Endometrium (tissue), 2 donors: ENCODE measurements at regions not wholly inside any gene's neighbourhood (a gene's known extent, or its start where the extent isn't known, plus 50 kb on each side); places are given as distances from the start of the nearest gene placed in this dataset.
A peak's percentile ranks its signal among the peaks of the same experiment; 100 is the strongest.

Source experiments
- FAIRE-seq: peaks from 2 replicates; lab custom pipeline; 2012; peaks lifted over from hg19 to GRCh38; lab: Jason Lieb, UNC
- donor health status: control.
- donor health status: control.

GRCh38 chr4:59243038-59243437 is 1957.1 kb upstream of the ADGRL3 start:
- no peak for FAIRE-seq

DNA sequence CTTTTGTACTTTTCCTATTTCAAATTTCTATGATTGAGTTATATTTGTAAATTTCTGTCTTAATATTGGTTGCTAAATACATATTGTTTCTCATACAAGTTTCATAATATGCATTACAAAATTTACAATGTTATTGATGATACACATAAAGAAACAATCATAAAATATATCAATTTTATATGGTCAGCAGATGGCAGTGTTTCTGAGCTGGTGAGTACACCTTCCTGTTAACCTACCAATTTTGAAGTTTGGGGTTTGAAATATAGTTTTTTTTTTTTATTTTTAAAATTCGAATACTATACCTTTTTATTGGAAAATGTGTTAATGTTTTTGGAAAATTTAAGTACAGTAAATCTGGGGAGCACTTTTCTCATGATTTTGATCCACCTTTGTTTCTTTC is 1953.1 kb upstream of the ADGRL3 start:
- peak; percentile 89 for FAIRE-seq

DNA sequence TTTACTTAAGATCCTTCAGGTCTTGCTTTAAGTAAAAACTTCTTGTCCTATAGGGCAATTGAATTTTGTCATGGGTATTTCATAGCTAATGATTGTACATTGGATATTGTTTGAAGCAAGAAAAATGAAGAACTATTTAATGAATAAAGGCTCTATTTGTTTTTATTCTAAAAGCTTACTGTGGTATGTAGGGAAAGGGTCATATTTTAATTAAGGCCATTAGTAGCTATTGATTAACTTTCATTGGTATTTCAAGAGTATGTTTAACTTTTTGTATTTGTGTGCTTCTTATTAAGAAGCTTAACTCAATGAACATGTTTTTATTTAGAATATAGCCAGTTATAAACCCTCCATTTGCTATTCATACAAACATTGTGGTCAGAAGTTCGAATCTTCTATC is 1951.8 kb upstream of the ADGRL3 start:
- FAIRE-seq: no peak

DNA sequence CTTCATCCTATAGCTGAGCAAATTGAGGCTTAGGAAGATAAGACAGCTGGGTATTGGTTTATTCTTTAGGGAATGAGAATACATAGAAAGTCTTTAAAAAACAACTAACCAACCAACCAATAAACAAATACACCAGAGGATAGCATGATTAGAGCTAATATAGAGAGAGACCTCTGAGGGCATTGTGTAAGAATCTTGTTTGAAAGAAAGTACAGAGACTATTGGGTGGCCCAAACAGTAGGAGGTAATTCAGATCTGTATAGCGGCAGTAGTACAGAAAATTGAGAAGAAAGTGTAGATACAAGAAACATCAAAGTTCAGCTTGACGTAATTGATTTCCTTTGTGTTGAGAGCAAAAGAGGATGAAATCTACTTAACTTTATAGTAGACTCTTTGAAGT is 1951.0 kb upstream of the ADGRL3 start:
- FAIRE-seq: no peak

GRCh38 chr4:59258002-59258401 is 1942.1 kb upstream of the ADGRL3 start:
- FAIRE-seq: no peak

- FAIRE-seq: no peak
Measured at GRCh38 chr4:59307609-59308008, 1892.5 kb upstream of the ADGRL3 start.

- FAIRE-seq: no peak
Measured at GRCh38 chr4:59314637-59315036, 1885.5 kb upstream of the ADGRL3 start.

DNA sequence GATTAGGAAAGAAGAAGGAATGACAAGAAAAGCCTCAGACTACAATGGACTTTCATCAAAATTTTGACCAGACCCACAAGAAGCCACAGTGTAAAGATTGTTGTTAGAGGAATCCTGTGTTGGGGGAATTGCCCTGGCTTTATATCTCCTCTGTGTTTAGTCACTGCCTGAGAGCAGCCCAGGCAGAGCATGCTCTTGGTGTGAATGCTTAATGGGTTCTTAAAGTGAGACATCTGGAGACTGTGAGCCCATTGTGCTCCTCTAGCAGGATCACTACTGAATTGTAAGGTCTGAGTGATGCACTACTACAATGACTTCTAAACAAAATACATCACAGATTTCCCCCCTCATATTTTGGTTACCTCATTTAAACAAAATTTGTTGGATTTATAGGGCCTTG is 1860.5 kb upstream of the ADGRL3 start:
- FAIRE-seq: no peak

GRCh38 chr4:59341506-59341905 is 1858.6 kb upstream of the ADGRL3 start:
- FAIRE-seq: no peak

DNA sequence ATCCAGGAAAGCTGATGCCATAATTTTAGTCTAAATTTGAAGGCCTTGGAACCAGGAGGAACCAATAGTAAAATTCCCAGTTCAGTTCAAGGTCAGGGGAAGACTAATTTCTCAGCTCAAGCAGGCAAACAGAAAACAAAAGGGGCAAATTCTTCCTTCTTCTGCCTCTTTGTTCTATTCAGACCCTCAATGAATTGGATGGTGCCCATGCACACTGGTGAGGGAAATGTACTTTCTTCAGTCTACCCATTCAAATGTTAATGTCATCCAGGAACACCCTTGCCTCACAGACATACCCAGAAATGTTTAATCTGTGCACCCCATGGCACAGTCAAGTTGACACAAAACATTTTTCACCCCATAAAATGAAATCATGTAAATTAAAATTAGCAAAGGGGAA is 1851.2 kb upstream of the ADGRL3 start:
- no peak for FAIRE-seq

DNA sequence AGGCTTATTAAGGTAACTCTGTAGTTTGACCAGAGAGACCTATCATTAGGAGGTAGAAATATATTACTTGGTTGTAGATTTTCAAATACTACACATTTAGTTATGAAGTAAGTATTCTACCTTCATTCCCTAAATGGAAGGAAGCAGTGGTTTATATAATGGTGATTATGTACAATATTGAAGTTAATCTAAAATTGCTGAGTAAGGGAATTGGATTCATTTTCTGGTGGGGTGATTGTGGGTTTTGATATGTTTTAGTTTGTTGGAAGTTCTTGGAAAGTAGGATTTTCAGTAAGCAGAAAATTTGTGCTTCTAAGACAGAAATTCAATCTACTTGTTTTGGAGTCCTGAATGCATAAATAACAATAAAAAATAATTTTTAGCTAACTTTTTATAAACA is 1830.9 kb upstream of the ADGRL3 start:
- no peak for FAIRE-seq

DNA sequence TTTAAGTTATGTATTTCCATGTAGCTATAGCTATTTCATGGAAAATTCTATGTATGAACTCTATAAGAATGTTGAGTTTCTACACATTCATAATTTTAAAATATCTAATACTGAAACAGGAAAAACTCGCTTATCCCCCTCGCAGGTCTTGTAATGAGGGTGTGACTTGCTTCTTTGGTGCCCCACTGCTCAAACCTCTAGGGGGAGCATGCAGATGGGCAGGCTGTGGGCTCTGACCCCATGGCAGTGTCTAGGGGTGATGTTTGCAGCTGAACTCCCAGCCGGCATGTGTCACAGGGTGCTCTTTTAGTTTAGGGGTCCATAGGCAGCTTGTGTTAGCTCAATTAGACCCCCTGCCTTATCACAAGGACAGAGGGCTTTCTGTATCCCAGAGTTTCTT is 1825.7 kb upstream of the ADGRL3 start:
- FAIRE-seq: no peak

DNA sequence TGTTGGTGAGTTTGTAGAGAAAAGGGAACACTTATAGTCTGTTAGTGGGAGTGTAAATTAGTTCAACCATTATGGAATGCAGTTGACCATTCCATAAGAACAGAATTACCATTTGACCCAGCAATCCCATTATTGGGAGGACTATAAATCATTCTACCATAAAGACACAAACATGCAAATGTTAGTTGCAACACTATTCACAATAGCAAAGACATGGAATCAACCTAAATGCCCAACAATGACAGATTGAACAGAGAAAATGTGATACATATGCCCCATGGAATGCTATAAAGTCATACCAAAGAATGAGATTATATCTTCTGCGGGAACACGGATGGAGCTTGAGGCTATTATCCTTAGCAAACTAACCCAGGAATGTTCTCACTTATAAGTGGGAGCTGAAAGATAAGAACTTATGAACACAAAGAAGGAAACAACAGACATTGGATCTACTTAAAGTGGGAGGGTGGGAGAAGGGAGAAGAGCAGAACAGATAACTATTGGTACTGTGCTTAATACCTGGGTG is 1819.2 kb upstream of the ADGRL3 start:
- no peak for FAIRE-seq

DNA sequence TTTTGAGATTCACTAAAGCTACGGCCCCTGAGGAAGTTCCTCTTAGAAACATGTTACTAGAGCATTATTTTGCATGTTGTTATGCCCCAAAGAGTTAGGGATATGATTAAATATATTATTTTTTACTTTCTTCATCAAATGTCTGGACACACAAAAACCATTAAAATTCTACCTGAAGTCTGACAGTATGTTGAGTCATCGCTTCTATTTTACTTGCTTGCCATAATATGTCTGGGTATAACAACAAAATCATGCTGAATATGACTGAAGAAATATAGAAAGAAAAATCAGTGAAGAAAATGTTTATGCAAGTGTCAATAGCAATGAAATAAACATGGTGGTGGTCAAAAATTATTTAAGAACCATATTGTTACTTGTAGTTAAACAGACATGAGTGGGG is 1818.5 kb upstream of the ADGRL3 start:
- FAIRE-seq: no peak

DNA sequence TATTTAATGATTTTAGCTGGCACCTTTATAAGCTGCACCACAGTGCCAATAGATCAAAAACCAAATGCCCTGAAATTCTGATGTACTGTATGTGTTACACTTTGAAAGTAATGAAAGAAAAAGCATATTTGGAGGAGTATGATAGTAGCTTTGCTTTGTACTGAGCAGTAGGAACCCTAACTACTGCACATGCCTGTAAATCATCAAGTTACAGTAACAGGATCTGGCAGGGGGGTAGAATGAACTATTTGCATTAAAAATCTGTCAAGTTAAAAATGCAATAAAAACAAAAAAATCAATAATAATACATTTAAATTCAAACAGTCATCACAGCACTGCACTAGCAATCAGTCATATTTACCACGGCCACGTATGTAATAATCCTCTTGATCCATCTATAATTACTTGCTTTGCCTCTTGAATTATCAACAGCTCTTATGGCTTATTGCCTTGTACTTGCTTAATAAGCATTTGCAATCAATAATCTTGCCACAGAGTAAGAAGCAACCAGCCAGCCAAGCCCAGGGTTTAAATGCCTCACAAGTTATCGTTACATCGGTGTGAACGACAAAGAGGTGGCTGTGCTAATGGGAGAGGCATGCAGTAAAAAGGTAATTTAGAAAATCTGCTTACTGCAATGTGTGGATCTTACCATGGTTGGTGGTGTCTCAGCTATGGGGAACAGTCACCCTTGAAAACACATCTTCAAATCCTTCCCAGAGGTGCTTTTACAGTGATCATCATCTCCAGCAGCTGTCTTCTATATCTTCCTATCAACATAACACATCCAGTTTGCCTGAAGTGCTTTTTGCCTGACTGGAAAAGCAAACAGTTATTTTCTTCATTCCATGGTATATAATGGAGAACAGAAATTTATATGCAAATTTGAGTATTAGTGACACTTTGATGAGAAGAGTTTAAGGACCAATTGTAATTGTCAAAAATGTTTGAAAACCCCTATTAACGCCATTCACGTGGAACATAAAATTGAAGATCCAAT is 1812.1 kb upstream of the ADGRL3 start:
- no peak for FAIRE-seq

DNA sequence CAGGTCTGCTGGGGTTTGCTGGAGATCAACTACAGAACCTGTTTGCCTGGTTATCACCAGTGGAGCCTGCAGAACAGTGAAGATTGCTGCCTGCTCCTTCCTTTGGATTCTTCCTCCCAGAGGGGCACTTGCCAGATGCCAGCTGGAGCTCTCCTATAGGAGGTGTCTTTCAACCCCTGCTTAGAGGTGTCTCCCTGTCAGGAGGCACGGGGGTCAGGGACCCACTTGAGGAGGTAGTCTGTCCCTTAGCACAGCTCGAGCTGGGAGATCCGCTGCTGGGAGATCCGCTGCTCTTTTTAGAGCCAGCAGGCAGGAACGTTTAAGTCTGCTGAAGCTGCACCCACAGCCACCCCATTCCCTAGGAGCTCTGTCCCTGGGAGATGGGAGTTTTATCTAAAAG is 1806.3 kb upstream of the ADGRL3 start:
- no peak for FAIRE-seq

DNA sequence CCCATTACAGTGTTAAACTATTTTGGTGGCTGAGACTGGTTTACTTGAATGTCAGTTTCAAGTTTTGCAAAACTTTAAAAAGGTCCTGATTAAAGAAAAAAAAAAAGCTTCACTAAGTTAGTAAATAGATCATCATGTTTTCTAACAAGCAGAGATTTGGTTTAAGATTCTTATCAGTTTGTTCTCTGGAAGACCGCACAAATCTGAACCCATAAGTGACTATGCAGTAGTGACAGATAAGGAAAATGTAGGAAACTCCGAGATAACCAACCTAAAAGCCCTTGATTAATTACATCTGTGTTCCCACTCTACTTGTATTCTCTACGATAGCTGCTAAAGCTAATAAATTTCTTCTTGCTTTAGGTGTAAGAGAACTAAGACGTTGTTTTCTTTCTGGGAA is 1799.8 kb upstream of the ADGRL3 start:
- peak; percentile 48 for FAIRE-seq

- FAIRE-seq: no peak
Measured at GRCh38 chr4:59409647-59410046, 1790.5 kb upstream of the ADGRL3 start.

GRCh38 chr4:59412739-59413138 is 1787.4 kb upstream of the ADGRL3 start:
- FAIRE-seq: no peak

DNA sequence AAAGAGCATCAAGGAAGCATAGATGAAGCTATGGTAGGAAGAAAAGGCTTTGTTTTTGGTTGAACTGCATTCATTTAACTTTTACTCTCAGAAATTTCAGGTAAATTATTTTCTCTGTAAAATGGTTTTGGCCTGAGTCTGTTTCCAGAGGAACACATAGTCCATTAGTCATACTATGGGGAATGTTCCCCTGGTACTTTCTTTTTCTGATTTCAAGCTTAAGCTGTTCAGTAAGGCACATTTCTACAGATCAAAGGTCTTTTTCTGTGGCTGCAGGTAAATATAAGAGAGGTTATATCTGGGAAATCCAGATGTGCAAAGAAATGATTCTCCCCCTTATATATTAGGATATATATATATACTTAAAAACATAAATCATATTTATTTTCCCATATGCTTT is 1744.4 kb upstream of the ADGRL3 start:
- no peak for FAIRE-seq

- no peak for FAIRE-seq
Measured at GRCh38 chr4:59457576-59457975, 1742.5 kb upstream of the ADGRL3 start.

DNA sequence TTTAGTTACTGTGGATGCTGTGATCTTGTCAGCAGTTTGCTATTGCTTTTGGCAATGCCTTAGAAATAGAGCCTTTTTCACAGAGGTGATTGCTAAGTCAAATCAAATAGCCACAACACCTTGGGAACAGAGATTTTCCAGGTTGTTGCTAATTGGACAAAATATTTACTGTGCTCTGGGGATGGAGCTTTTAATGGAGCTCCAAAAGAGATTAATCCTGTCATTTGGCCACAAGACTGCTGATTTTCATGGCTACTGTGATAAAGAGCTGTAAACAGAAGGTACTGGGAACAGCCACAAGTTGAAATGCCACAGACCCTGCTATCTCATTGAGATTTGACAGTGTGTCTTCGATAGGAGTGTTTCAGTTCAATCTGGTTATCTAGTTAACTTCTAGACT is 1715.2 kb upstream of the ADGRL3 start:
- no peak for FAIRE-seq

GRCh38 chr4:59500103-59500502 is 1700.0 kb upstream of the ADGRL3 start:
- no peak for FAIRE-seq

GRCh38 chr4:59503731-59504130 is 1696.4 kb upstream of the ADGRL3 start:
- FAIRE-seq: no peak
